ENCODE measurements at regions not wholly inside any gene's neighbourhood (a gene's known extent, or its start where the extent isn't known, plus 50 kb on each side); places are given as distances from the start of the nearest gene placed in this dataset.

- WGBS (ENCODE audit: insufficient coverage), result 94% methylated on average over 2 of the region's 3 CpGs
- H3K4me3 Mint-ChIP-seq, result no peak overlapping the region
Observed at GRCh38 chr5:106174903-106175302, 1495.8 kb downstream of the EFNA5 start.

GRCh38 chr5:106172681-106173532, 1497.8 kb downstream of the EFNA5 start:
- ATAC-seq (no peak), DNase-seq (no peak)
- intact Hi-C loops (cut with micrococcal nuclease), result no loop called here
- no peak overlapping the region for H3K4me3 ChIP-seq (ENCODE audit: low read length)
- H3K9me3 Mint-ChIP-seq, result peaks cover 12 to 20% of the 10 kb centered on the region in 2 donors
- no peaks in the 10 kb centered on the region for H3K9me3 ChIP-seq (ENCODE audit: control insufficient read depth, insufficient read depth, low read length)
- WGBS (ENCODE audit: insufficient coverage), result 90% methylated on average over 7 of the region's 7 CpGs
- no peaks in the 10 kb centered on the region for H3K36me3 Mint-ChIP-seq
- no peak overlapping the region for H3K27ac Mint-ChIP-seq
- no peak for TF ChIP-seq CTCF (IDR thresholded peaks at IDR 0.05)
- H3K27me3 Mint-ChIP-seq (ENCODE audit: low read depth in 2 of 2), result no peaks in the 10 kb centered on the region
- H3K4me1 Mint-ChIP-seq, result no peaks in the 10 kb centered on the region
- no peak overlapping the region for H3K4me3 Mint-ChIP-seq
- no peaks in the 10 kb centered on the region for H3K36me3 ChIP-seq (ENCODE audit: control insufficient read depth, insufficient read depth, low read length)
- no peak overlapping the region for H3K27ac ChIP-seq (ENCODE audit: low read length)
- no peaks in the 10 kb centered on the region for H3K4me1 ChIP-seq (ENCODE audit: control insufficient read depth, insufficient read depth, low read length)
- H3K27me3 ChIP-seq (ENCODE audit: control insufficient read depth, insufficient read depth, low read length), result no peaks in the 10 kb centered on the region

More at GRCh38 chr5:106174903-106175302, 1495.8 kb downstream of the EFNA5 start:
- Histone ChIP-seq H3K4me3 (ENCODE audit: low read length) (no peak overlapping the region), H3K27me3 (ENCODE audit: control insufficient read depth, insufficient read depth, low read length) (no peaks in the 10 kb centered on the region), H3K9me3 (ENCODE audit: control insufficient read depth, insufficient read depth, low read length) (no peaks in the 10 kb centered on the region), H3K27ac (ENCODE audit: low read length) (no peak overlapping the region), H3K4me1 (ENCODE audit: control insufficient read depth, insufficient read depth, low read length) (no peaks in the 10 kb centered on the region), H3K36me3 (ENCODE audit: control insufficient read depth, insufficient read depth, low read length) (no peaks in the 10 kb centered on the region)
- no peaks in the 10 kb centered on the region for H3K36me3 Mint-ChIP-seq
- no peak for TF ChIP-seq CTCF (IDR thresholded peaks at IDR 0.05)
- ATAC-seq, result no peak
- DNase-seq, result no peak
- intact Hi-C loops (cut with micrococcal nuclease), result no loop called here
- no peaks in the 10 kb centered on the region for H3K4me1 Mint-ChIP-seq
- no peak overlapping the region for H3K27ac Mint-ChIP-seq
- peaks cover 14 to 17% of the 10 kb centered on the region in 2 donors for H3K9me3 Mint-ChIP-seq
- no peaks in the 10 kb centered on the region for H3K27me3 Mint-ChIP-seq (ENCODE audit: low read depth in 2 of 2)

DNA sequence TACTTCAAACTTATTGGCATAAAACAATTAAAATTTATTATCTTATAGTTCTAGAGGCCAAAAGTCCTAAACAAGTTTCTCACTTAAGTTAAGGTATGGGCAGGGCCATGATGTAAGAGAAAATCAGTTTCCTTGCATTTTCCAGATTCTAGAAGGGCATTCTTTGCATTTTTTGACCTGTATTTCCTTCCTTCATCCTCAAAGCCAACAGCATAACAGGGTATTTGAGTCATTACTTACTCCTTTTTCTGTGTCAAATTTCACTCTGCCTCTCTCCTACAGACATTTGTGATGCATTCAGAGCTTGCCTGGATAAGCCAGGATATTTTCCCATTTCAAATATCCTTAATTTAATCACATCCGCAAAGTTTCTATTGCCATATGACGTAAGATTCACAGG, 1499.0 kb downstream of the EFNA5 start:
- H3K9me3 Mint-ChIP-seq, result peaks cover 11 to 16% of the 10 kb centered on the region in 2 donors
- Histone ChIP-seq H3K27ac (ENCODE audit: low read length) (no peak overlapping the region), H3K9me3 (ENCODE audit: control insufficient read depth, insufficient read depth, low read length) (no peaks in the 10 kb centered on the region), H3K4me3 (ENCODE audit: low read length) (no peak overlapping the region), H3K4me1 (ENCODE audit: control insufficient read depth, insufficient read depth, low read length) (no peaks in the 10 kb centered on the region), H3K27me3 (ENCODE audit: control insufficient read depth, insufficient read depth, low read length) (no peaks in the 10 kb centered on the region), H3K36me3 (ENCODE audit: control insufficient read depth, insufficient read depth, low read length) (no peaks in the 10 kb centered on the region)
- 100% methylated on average over 2 of the region's 2 CpGs for WGBS (ENCODE audit: insufficient coverage)
- no peak overlapping the region for H3K4me3 Mint-ChIP-seq
- H3K27me3 Mint-ChIP-seq (ENCODE audit: low read depth in 2 of 2), result no peaks in the 10 kb centered on the region
- no peaks in the 10 kb centered on the region for H3K36me3 Mint-ChIP-seq
- intact Hi-C loops (cut with micrococcal nuclease), result no loop called here
- ATAC-seq (no peak), DNase-seq (no peak)
- H3K27ac Mint-ChIP-seq, result no peak overlapping the region
- H3K4me1 Mint-ChIP-seq, result no peaks in the 10 kb centered on the region
- no peak for TF ChIP-seq CTCF (IDR thresholded peaks at IDR 0.05)

- Histone ChIP-seq H3K4me3 (ENCODE audit: low read length) (no peak overlapping the region), H3K27ac (ENCODE audit: low read length) (no peak overlapping the region), H3K27me3 (ENCODE audit: control insufficient read depth, insufficient read depth, low read length) (no peaks in the 10 kb centered on the region), H3K4me1 (ENCODE audit: control insufficient read depth, insufficient read depth, low read length) (no peaks in the 10 kb centered on the region), H3K9me3 (ENCODE audit: control insufficient read depth, insufficient read depth, low read length) (no peaks in the 10 kb centered on the region), H3K36me3 (ENCODE audit: control insufficient read depth, insufficient read depth, low read length) (no peaks in the 10 kb centered on the region)
- intact Hi-C loops (cut with micrococcal nuclease), result no loop called here
- Mint-ChIP-seq H3K36me3 (no peaks in the 10 kb centered on the region), H3K27ac (no peak overlapping the region), H3K4me3 (no peak overlapping the region), H3K9me3 (peaks cover 14 to 16% of the 10 kb centered on the region in 2 donors), H3K4me1 (no peaks in the 10 kb centered on the region), H3K27me3 (ENCODE audit: low read depth in 2 of 2) (no peaks in the 10 kb centered on the region)
- TF ChIP-seq CTCF (IDR thresholded peaks at IDR 0.05), result no peak
- DNase-seq (no peak), ATAC-seq (no peak)
Observed at GRCh38 chr5:106171132-106171531, 1499.6 kb downstream of the EFNA5 start.

Measured in natural killer cell (primary cell).